Naive thymus-derived CD8-positive, alpha-beta T cell (primary cell): ENCODE measurements at regions not wholly inside any gene's neighbourhood (a gene's known extent, or its start where the extent isn't known, plus 50 kb on each side); places are given as distances from the start of the nearest gene placed in this dataset.

Source experiments
- ATAC-seq, 2 donors: fragments of 150-1000 bp; cut with Tn5 transposase in 1 of 2; sonication (Bioruptor Pico), chemical (Tn5 transposase) in 1 of 2; 1 replicate in 1 of 2; 2 replicates in 1 of 2; pipeline ENCODE4 v1.10.0; 2021; ENCODE audit warnings: mild to moderate bottlenecking in 2 of 2, moderate library complexity in 2 of 2
- POLR2A ChIA-PET: fragments of 350-600 bp; sonication (Branson Sonifier 250); formaldehyde crosslinking; loops from one replicate; lab custom pipeline; 2021; ENCODE audit warnings: antibody characterized with exemption; lab: Charles Lee
- DNase-seq, 10 donors: peaks; one replicate each; pipeline versions ENCODE4 v3.0.0 to v3.0.0-alpha.2; 2020 to 2022
- H3K27ac Mint-ChIP-seq, 10 donors: one replicate each; pipeline ENCODE4 v1.8.0; 2020 to 2022; ENCODE audit warnings: mild to moderate bottlenecking in 10 of 10, mixed read lengths in 10 of 10, moderate library complexity in 4 of 10, inconsistent platforms in 1 of 10
- H3K27me3 Mint-ChIP-seq, 5 donors: one replicate each; pipeline ENCODE4 v1.8.0; 2021 to 2022; ENCODE audit warnings: mixed read lengths in 5 of 5
- H3K36me3 Mint-ChIP-seq, 3 donors: one replicate each; pipeline ENCODE4 v1.8.0; 2020 to 2022; ENCODE audit warnings: mixed read lengths in 3 of 3, mild to moderate bottlenecking in 2 of 3, inconsistent platforms in 1 of 3
- H3K4me1 Mint-ChIP-seq, 4 donors: one replicate each; pipeline ENCODE4 v1.8.0; 2021 to 2022; ENCODE audit warnings: mixed read lengths in 4 of 4
- H3K4me3 Mint-ChIP-seq, 10 donors: one replicate each; pipeline ENCODE4 v1.8.0; 2020 to 2022; ENCODE audit warnings: mild to moderate bottlenecking in 10 of 10, mixed read lengths in 10 of 10, moderate library complexity in 6 of 10, inconsistent platforms in 1 of 10
- H3K9me3 Mint-ChIP-seq, 9 donors: one replicate each; pipeline ENCODE4 v1.8.0; 2020 to 2022; ENCODE audit warnings: mixed read lengths in 9 of 9, mild to moderate bottlenecking in 3 of 9, inconsistent platforms in 1 of 9, moderate library complexity in 1 of 9

DNA sequence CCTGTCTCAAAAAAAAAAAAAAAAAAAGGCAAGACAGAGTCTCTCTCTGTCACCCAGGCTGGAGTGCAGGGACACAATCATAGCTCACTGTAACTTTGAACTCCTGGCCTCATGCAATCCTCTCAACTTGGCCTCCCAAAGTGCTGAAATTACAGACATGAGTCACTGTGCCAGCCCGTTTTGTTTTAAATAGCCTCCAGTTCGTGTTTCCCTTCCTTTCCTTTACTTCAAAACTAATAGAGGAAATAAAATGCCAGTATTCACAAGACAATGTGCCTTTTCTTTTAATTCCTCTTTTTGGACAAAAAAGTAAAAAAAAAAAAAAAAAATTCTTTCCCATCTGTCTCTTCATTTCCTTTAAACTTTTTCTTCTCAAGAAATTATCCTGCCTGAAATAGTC is 54.5 kb upstream of the ACMSD start:
- peaks cover 0 to 3% (median 0%) of the 10 kb centered on the region in 9 donors for H3K9me3 Mint-ChIP-seq
- DNase-seq (no peak), ATAC-seq (no peak)
- H3K27me3 Mint-ChIP-seq: peaks cover 0 to 10% (median 4%) of the 10 kb centered on the region in 5 donors
- POLR2A ChIA-PET: no interaction called here
- no peak overlapping the region for H3K4me3 Mint-ChIP-seq
- no peak overlapping the region for H3K27ac Mint-ChIP-seq
- H3K4me1 Mint-ChIP-seq: peaks cover 5 to 21% (median 10%) of the 10 kb centered on the region in 4 donors
- H3K36me3 Mint-ChIP-seq: no peaks in the 10 kb centered on the region

DNA sequence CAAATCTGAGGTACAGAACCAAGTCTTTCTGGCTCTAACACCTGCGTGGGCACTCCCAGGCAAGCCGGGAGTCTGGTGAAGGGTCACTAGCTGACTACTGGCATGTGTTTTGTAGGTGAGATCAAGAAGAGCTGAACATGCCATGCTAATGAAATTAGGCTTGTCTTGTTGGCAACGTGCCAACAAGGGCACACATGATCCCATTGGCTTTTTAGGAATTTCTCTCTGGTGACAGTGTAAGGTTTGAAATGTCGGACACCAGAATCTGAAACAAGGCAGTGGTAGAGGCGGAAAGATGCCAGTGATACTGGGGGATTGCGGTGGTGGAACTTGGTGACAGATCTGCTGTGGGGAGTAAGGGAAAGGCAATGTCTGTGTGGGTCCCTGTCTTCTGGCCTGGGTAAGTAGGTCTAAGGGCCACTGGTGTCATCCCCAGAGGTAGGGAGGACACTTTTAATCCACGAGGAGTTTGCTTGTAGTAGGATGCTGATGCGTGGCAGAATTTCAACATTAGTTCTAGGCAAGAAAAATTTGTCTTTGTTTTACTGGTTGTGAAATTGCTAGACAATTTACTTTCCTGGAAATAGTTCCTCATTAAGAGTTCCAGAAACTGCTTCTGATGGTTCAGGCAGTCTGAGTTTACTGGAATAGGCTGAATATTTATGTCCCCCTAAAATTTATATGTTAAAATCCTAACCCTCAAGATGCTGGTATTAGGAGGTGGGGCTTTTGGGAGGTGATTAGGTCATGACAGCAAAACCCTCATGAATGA is 52.6 kb upstream of the ACMSD start:
- Mint-ChIP-seq H3K4me3 (no peak overlapping the region), H3K27me3 (peaks cover 0 to 15% (median 6%) of the 10 kb centered on the region in 5 donors), H3K9me3 (peaks cover 0 to 3% (median 0%) of the 10 kb centered on the region in 9 donors), H3K36me3 (no peaks in the 10 kb centered on the region), H3K27ac (no peak overlapping the region), H3K4me1 (peaks cover 4 to 17% (median 8%) of the 10 kb centered on the region in 4 donors)
- no peak for DNase-seq
- ATAC-seq: no peak
- POLR2A ChIA-PET: no interaction called here

DNA sequence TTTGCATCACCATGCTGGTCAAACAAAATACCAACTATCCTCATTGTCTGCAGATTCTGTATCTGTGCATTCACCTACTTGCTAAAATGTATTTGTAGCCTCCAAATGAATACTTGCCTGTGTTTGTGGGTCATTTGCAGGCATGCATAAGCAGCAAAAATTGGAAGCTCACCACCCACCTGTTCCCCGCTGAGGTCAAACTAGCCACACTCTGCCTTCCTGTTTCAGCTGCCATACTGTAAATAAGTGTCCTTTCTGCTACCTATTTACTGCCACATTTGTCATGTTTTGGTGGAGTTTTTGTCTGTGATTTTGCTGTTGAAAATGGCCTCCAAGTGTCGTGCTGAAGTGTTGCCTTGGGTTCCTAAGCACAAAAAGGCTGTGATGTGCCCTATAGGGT is 50.0 kb upstream of the ACMSD start:
- no peak overlapping the region for H3K27ac Mint-ChIP-seq
- no peaks in the 10 kb centered on the region for H3K36me3 Mint-ChIP-seq
- ATAC-seq (no peak), DNase-seq (no peak)
- peaks cover 0 to 3% (median 0%) of the 10 kb centered on the region in 9 donors for H3K9me3 Mint-ChIP-seq
- POLR2A ChIA-PET: no interaction called here
- no peak overlapping the region for H3K4me3 Mint-ChIP-seq
- H3K4me1 Mint-ChIP-seq: peaks cover 0 to 2% (median 0%) of the 10 kb centered on the region in 4 donors
- peaks cover 0 to 12% (median 7%) of the 10 kb centered on the region in 5 donors for H3K27me3 Mint-ChIP-seq
